NCI-H1930 (cell line): ENCODE measurements at regions not wholly inside any gene's neighbourhood (a gene's known extent, or its start where the extent isn't known, plus 50 kb on each side); places are given as distances from the start of the nearest gene placed in this dataset.
"Not testable (repeated sequence)": the region's sequence is repeated elsewhere in the genome, so short reads cannot be mapped to it uniquely, and the experiment has no call there.

ENCODE experiments used
- DNase-seq, 2 experiments: peaks; one replicate each; lab custom pipeline; 2025; lab: John Stamatoyannopoulos, UW

DNA sequence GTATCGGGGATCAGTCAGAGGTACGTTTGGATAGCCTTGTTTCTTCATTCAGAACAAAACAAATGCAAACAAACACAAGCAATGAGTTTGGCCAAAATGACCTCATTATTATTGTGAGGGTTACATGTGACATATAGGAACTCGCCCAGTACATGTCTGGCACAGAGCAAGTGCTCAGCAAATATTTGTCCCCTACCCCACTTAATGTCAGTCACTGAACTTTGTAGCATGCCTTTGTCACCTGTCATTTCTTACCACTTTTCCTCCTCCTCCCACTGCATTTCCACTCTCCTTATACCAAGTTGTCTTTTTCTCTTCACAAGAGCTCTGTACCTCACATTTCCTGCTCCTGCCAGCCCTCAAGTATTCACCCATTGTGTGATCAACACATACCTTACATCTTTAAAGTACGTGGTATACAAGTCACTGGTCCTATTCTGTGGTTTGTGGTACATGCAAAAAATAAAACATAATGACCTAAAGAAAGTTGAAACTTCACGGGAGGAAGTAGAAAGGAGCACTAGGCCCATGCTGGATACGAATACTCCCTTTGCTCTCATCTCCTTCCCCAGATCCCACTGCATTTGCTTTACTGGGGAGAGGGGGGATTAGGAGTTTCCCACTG lies 236.0 kb downstream of the INHBA start:
- DNase-seq: no peak

DNA sequence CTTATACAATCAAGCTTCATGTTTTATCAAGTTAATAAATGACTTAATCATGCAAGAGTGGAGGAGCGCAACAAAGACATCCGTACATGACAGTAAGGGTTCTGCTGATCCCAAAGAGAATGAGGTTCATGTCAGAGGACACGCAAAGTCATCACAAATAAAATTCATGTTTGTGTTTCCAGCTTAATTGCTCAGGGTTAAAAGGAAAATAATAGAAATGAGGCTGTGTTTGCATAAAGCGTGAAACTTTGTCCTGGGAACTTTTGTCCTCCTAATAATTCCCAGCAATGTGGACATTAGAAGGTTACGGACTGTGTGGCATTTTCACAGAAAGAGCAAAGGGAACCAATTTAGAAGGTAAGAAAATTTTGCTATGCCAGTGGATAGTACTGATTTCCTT lies 237.3 kb downstream of the INHBA start:
- DNase-seq: no peak

DNA sequence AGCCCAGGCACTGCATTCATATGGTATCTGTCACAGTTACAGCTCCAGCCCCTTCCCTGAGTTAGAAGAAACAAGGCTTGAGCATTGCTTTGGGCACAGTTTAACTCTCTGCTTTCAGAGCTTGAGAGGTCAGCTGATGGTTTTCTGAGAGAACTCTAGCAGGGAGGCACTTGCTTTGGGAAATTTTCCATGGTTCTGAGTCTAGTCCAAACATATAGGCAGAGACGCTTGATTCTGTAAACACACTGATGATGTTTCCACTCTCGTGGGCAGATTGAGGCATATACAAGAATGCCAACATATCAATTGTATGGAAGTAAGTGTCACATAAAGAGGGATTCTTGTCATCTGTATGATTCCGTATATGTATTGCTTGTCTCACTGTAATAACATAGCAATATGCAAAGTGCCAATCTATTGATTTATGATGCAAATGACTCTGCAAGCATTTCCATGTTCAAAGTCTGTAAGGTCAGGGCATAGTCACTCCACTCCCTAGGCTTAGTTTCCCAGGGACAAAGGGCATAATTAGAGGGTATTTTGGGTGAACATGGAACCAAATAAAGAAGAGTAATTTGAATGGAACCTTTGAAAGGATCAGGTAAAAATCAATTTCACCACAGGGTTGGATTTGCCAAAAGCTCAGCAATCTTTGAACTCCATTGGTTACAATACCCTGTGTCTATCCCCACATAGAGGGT lies 239.0 kb downstream of the INHBA start:
- no peak for DNase-seq

DNA sequence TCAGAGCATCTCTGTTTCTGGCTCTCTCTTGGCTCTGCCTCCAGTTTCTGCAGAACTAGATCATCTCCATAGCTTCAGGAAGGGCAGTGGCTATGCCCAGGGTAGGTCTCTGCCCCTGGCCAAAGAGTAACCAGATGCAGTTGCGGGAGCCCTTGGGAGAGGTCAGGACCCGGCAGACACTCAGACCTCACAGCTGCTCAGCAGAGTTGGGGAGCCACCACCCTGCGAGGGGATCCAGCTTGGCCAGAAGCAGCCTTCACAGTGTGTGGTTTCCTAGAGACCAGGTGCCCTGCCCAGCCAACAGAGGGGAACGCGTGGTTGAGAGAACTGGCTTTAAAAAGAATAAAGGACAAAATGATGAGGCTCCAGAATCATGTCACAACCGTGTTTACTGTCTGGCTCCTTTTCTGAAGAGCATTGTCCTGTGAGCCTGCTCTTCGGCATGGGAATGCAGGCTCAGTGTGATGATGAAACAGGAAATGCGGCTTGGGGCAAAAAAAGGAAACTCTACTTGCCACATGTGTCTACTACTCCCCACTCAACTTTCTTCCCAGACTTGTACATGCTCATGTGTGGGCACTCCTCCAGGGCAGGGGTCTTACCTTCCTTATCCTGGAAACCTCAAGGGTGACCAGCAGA lies 243.1 kb downstream of the INHBA start:
- no peak for DNase-seq

DNA sequence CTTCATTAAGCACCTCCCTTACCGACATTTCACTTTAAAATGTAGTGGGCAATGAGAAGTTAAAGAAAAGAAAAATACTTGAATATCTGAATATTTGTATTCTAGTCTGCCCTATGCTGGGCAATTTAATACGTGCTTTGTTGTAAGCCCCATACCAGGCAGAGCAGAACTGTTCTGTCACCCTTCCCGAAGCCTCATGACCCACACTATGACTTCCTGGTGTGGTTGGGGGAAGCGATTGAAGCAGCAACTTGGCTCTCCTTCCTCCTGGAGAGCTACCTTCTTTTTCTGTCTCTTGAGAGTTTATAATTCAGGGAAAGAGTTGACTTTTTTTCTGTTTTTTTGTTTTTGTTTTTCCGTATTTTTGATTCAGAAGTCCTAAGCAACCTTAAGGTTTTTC lies 243.7 kb downstream of the INHBA start:
- no peak for DNase-seq

DNA sequence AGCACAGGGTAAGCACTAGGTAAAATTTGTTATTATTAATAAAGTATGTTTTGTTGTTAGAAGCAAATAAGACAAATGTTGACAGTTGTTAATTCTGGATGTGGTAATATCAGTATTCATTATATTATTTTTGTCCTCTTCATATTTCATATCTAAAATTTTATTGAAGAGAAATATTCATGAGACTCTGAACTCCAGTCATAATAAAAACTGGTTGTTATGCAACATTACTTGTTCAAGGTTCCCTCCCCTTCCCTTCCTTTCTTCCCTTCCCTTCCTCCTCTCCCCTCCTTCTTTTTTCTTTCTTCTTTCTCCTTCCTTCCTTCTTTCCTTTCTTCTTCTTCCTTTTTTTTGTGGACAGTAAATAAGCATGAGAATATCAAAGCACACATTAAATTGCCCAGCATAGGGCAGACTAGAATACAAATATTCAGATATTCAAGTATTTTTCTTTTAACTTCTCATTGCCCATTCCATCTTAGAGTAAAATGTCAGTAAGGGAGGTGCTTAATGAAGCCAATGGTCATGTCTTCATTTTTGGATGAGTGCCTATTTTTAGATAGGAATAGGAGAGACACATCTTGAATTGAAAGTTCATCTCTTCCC lies 245.0 kb downstream of the INHBA start:
- no peak for DNase-seq

DNA sequence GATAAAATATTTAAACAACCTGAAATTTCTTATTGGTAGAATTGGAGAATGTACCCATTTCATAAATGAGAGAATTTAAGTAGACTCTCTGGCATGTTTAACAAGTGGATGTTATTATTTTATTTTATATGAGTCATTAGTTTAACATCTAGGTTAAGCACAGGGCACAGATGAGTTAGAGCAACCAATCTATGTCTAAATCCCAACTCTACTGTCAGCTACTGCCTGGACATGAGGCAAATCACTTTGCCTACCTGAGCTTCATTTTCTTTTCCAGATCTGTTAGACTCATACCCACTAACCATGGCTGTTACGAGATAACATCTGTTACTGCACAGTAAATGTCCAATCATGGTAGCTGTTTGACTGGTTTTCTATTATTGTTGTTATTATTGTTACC lies 251.1 kb downstream of the INHBA start:
- DNase-seq: no peak

DNA sequence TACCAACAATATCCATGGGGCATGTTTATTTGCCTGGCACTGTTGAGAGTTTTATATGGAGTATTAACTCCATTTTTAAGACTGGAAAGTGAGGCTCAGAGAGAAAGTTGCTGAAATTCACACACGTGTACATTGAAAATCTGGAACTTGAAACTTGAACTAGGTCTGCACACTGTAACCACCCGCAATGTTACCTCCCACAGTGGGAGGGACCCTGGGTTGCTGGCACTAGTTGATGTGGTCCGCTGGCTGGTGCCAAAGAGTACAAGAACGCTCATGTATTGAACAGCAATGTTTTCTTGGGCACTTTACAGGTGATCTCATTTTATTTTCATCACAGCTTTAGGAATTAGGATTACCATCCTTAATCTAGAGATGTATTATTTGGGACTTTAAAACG lies 253.2 kb downstream of the INHBA start:
- no peak for DNase-seq

DNA sequence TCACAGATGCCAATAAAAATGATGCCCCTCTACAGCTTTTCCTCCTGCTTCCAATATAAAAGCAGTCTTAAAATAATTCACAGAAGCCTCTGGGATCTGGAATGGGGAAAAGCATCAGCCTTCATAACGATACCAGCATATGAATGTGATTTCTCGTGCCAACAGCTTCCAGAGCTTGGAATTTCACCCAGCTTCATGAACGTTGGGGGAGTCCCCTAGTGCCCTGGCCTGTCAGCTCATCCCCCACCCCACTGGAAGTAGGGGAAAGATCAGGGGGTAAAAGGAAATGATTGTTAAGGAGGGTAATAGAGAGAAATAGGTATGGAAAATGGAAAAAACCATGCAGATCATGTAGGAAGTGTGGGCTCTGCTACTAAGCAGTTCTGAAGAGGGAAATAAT lies 253.6 kb downstream of the INHBA start:
- no peak for DNase-seq

DNA sequence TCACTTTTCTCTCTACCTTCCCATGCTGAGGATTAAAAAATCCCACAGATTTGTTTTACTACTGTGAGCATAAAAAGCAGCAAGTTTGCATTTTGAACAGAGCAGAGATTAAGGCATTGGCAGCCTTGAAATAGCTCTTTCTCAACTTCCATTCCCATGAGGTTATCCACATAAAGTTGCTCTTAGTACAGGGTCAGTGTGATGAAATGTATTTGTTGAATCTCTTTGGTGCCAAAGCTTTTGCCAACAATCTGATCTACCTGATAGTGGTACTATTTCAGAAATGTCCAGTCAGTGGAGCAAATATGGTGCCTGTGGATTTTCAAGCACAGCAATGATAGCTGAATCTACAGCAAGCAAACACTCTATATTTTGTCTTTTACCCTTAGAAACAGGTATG lies 254.8 kb downstream of the INHBA start:
- no peak for DNase-seq

DNA sequence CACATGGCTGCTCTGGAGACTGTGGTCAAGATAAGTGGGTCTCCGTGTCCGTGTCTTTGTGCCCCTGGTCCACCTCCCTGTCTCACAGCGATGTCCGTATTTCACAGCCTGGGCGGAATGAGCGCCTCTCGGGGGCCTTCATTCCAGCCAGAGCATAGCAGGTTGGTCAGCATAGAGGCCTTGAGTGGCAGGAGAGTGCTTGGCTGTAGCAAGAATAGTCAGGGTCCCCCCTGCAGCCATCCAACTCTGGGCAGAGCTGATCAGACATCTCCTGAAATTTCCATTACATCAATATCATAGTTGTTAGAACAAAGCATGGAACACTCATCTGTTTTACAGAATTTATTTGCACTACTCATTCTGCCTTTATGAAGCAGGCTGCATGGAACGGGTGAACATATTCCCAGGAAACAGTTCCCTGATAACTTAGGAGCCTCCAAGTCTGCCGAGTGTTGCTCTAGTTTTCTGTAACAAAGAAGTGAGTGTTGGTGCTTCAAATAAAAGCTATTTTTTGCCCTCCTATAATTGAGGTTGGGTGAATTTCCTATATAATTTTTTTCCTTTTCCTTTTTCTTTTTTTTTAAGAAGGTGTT lies 255.3 kb downstream of the INHBA start:
- no peak for DNase-seq

DNA sequence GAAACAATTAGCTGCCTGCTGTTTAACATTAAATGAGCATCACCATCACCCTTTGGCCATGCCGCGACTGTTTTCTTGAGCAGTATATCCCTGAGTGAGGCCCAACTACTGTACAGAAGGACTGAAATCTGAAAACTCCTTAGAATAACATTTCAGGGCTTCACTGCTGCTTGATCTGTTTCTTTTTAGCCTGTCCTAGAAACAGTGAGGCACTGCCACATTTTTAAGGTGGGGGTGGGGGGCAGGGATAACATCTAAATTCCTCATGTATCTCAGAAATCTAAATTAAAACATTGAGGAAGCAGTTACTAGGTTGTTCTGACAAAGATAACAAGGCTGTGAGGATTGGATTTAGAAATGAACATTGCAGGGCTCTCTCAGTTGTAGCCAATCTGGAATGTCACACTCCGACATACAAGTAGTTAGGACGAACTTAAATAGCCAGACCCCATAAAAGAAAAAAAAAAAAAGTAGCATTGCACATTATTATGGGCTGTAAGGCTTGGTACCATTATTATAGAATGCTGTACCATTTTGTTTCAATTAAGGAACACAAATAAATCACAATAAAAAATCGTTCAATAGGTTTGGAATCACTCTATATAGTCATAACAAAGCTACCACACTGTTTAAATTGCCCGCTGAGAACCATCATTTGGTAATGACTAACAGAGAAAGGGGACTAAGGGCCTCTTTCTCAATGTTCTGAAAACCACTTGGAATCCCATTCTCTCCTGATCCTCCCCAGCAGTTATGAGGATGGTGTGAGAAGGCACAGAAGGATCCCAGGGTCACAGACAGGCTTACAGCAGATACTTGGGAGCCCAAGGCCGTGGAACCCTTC lies 256.1 kb downstream of the INHBA start:
- DNase-seq: no peak

DNA sequence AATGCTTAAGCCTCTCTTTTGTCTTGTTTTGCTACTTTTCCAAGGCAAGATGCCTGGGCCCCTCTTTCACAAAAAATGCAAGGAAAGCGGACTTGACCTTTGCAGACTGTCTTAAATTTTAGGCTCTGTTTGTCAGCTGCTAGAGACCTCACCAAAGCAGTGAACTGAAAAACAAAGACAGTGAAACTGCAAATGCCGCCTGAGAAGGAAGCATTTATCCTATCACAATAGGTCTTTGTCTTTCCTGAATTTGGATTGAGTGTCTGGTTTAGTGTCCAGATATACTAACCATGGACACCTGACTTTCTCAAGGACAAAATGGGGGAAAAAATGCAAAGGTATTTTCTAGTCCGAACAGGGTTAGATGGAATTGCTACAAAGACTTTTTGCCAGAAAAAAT lies 256.9 kb downstream of the INHBA start:
- no peak for DNase-seq

DNA sequence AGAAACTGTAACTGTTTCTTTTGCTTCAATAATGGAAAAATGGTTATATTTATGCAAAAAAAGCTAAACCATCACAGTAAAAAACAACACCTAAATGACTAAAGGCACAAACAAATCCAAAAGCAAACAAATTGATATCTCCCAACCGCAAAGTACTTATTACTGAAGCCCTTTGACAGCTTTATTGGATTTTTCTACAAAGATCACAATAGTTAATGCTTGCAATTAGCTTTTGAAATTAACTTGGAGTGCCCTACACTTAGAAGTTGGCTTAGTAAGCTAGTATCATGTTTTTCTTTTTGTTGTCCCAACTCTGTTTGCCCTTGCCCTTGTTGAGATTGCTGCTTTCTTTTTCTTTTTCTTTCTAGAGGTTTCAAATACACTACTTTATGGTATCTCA lies 257.5 kb downstream of the INHBA start:
- DNase-seq: no peak

DNA sequence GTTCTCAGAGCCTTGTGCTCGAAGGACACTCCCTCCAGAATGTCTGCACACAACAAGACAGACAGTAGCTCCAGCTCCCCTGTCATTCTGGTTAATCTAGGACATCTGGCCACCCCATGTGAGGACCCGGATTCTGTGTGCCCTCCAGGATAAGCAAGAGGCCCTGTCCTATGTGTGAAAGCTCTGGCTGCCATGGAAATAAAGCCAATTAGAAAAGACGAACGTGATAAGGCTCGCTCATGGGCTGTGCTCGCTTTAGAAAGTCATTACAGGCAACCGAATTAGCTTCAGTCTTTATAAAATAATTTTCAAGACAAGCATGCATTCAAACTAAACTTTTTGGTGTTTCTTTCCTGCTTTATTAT lies 263.4 kb downstream of the INHBA start:
- no peak for DNase-seq

DNA sequence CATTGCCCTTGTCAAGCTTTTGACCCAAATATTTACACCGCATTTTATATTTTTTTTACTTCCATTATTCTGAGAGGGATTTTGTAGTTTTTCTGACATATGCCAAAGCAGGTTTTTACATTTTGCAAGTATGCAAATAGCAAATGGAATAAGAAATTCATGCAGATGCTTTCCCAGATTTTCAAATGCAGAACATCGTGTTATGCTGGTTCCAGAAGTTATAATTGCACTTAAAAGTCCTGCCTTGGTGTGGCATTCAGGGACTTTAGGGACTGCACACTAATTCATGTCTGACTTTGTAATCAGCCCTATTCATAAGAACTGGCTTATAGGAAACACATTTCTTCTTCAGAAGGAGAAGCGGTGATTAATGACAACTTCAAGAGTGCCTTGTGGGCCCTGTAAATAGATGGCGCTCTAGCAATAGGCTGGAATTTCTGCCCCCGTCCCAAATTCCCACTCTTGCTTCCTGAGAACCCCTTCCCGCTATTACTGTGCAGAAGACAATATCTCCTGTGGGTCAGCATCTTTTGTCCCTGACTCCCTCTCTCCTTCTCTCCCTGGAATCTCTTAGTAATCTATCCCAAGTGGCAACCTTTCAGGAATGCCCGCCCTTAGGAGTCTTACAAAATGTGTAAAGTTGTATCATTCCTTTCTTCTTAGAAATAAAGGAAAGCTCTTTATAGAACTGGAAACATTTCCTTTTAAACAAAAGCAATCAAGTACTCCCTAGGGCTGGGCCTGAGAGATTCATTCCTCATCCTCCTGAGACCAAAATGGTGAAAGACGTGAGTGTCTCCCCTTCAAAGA lies 264.0 kb downstream of the INHBA start:
- no peak for DNase-seq

DNA sequence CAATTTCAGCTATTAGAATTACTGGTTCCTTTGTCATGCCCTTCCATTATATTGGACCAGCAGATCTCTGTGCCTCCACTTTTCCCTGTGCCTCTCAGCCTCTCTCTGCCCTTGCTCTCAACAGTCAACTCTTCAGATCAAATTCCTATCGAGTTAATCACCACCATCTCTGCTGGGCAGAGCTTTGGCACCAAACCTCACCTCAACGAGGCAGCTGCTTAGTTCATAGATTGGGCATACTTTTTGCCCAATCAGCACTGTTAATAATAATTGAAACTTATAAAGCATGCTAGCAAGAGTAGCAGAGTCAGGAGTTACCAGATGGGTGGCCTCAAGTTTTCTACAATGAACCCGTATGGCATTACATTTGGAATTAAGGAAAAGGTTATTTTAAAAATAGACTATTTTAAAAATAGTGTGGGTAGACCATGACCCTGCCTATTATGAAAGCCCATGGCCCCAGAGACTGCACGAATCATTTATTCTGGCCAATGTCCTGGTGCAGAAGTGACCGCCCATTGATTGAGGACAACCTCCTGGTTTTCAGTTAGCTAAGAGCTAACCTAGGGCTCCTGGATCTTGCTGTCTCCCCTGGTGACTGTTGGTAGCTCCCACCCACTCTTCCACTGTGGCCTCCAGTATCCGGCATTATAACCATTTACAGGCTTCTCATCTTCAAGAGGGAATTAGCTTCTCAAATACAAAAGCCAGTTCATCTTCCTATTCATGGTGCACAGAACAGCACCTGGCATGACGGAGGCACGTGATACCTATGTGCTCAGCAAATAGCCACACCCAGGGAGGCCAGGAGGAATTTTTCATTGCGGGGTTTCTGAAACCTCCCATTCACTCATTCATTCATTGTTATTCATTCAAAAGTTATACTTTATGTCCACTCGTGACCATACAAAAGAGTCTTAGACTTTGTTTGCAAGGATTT lies 265.4 kb downstream of the INHBA start:
- DNase-seq: no peak

DNA sequence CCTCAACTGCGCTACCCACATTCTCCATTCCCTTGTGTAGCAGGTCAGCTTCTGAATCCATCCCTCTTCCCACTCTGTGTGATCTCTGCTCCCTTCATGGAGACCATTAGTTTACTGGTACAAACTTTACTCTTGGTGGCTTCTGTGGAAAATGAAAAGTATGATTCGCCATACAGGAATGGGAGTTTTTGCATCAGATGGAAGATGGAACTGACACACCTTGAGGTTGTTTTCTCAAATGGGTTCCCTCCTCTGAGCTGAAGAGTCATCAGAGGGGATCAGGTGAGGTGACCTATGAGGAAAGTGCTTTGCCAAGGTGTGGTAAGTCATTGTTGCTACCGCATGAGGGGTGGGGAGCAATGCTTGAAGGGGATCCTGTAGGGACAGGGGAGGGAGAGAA lies 266.8 kb downstream of the INHBA start:
- DNase-seq: no peak

DNA sequence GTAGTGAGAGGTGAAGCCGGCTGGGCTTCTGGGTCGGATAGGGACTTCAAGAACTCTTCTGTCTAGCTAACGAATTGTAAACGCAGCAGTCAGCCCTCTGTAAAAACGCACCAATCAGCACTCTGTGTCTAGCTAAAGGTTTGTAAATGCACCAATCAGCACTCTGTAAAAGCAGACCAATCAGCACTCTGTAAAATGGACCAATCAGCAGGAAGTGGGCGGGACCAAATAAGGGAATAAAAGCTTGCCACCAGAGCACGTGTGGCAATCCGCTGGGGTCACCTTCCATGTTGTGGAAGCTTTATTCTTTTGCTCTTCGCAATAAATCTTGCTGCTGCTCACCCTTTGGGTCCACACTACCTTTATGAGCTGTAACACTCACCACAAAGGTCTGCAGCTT lies 267.9 kb downstream of the INHBA start:
- not testable (repeated sequence) for DNase-seq

DNA sequence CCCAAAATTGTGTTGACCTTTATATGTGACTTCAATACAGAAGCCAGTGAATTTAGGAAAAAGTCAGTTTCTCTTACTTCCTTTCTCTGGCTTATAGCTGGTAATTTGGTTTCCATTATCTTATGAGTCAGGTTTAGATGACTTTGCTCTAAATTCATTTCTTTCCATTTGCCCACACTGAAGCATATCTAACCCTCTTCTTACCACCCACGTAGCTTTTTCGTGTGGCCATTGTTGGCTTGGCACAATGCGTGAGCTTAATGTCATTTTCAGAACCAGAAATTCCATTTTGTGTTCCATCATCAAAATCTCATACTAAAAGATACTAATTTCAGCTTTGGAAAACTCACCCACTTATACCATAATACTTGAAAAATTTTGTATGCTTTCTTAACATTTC lies 271.2 kb downstream of the INHBA start:
- DNase-seq: no peak
